ENCODE measurements at regions not wholly inside any gene's neighbourhood (a gene's known extent, or its start where the extent isn't known, plus 50 kb on each side); places are given as distances from the start of the nearest gene placed in this dataset.

- TF ChIP-seq CTCF (conservative IDR thresholded peaks at IDR 0.05; ENCODE audit: low read depth, low read length): no peak
- no peak for TF ChIP-seq EZH2 (IDR thresholded peaks at IDR 0.05; ENCODE audit: borderline replicate concordance, low read depth, low read length, poor library complexity, severe bottlenecking)
These were observed 59.0 kb upstream of the TMEFF2 start for GRCh38 chr2:192253692-192254091.
